PC-9 (cell line): ENCODE measurements at regions not wholly inside any gene's neighbourhood (a gene's known extent, or its start where the extent isn't known, plus 50 kb on each side); places are given as distances from the start of the nearest gene placed in this dataset.

ENCODE experiments used
- BruUV-seq: library from RNA; stranded (reverse); fragments of 400-500 nt; replicated peaks from 2 replicates; lab custom pipeline; 2021; lab: Mats Ljungman, UMichigan
- CTCF ChIA-PET: fragments of 300-600 bp; sonication (Branson Sonifier 250); formaldehyde crosslinking; loops from one replicate; lab custom pipeline; 2022; ENCODE audit warnings: antibody characterized with exemption; lab: Charles Lee
- POLR2A ChIA-PET: fragments of 300-600 bp; sonication (Branson Sonifier 250); formaldehyde crosslinking; loops from one replicate; lab custom pipeline; 2022; ENCODE audit warnings: antibody characterized with exemption; ENCODE audit not compliant: unreplicated experiment; lab: Charles Lee
- DNase-seq, 2 experiments: peaks; one replicate each; pipeline versions ENCODE4 v3.0.0 to v3.0.0-alpha.2; 2015 to 2022; ENCODE audit warnings: mixed read lengths in 1 of 2
- H2AFZ ChIP-seq: fragments of 200-600 bp; sonication (generic); 2 replicates; pipeline ENCODE4 v1.8.1; 2017; ENCODE audit warnings: antibody characterized with exemption
- H3F3A ChIP-seq: fragments of 200-600 bp; sonication (generic); 2 replicates; pipeline ENCODE4 v1.8.1; 2017; ENCODE audit warnings: antibody characterized with exemption, mild to moderate bottlenecking, low read depth; ENCODE audit not compliant: insufficient read depth
- H3K27ac ChIP-seq: fragments of 200-600 bp; sonication (generic); 2 replicates; pipeline ENCODE4 v1.6.1; 2016; ENCODE audit warnings: mixed run types
- H3K27me3 ChIP-seq: fragments of 200-600 bp; sonication (generic); 2 replicates; pipeline ENCODE4 v1.6.1; 2016; ENCODE audit warnings: low read depth, mixed run types; ENCODE audit not compliant: insufficient read depth
- H3K36me3 ChIP-seq: fragments of 200-600 bp; sonication (generic); 2 replicates; pipeline ENCODE4 v1.6.1; 2016; ENCODE audit warnings: low read depth, mixed run types
- H3K4me1 ChIP-seq: fragments of 200-600 bp; sonication (generic); replicated peaks from 2 replicates; pipeline ENCODE4 v1.6.1; 2016; ENCODE audit warnings: mixed run types; ENCODE audit not compliant: insufficient read depth
- H3K4me2 ChIP-seq: fragments of 200-600 bp; sonication (generic); 2 replicates; pipeline ENCODE4 v1.6.1; 2017; ENCODE audit warnings: mixed run types
- H3K4me3 ChIP-seq: fragments of 200-600 bp; sonication (generic); 2 replicates; pipeline ENCODE4 v1.6.1; 2016; ENCODE audit warnings: mixed run types
- H3K79me2 ChIP-seq: fragments of 200-600 bp; sonication (generic); 2 replicates; pipeline ENCODE4 v1.6.1; 2017; ENCODE audit warnings: low read depth, mixed run types
- H3K9me2 ChIP-seq: fragments of 200-600 bp; sonication (generic); 2 replicates; pipeline ENCODE4 v1.8.1; 2017; ENCODE audit warnings: mild to moderate bottlenecking; ENCODE audit not compliant: insufficient read depth
- H3K9me3 ChIP-seq: fragments of 200-600 bp; sonication (generic); 2 replicates; pipeline ENCODE4 v1.8.1; 2016; ENCODE audit warnings: low read depth; ENCODE audit not compliant: insufficient read depth
- H4K20me1 ChIP-seq: fragments of 200-600 bp; sonication (generic); 2 replicates; pipeline ENCODE4 v1.8.1; 2017; ENCODE audit not compliant: insufficient read depth
- CTCF ChIP-seq: fragments of 200-600 bp; sonication (generic); conservative IDR thresholded peaks from 2 replicates; pipeline ENCODE4 v1.6.1; 2017; ENCODE audit warnings: mixed run types, antibody characterized with exemption, mild to moderate bottlenecking, moderate library complexity
- EZH2 ChIP-seq: fragments of 200-600 bp; sonication (generic); IDR thresholded peaks from 2 replicates; pipeline ENCODE4 v1.8.0; 2017; ENCODE audit warnings: antibody characterized with exemption, low read depth
- intact Hi-C: fragments of 100-400 bp; cut with micrococcal nuclease; formaldehyde crosslinking; loops from one replicate; pipeline ENCODE4 v1.10.0; 2022; ENCODE audit not compliant: unreplicated experiment

GRCh38 chr2:14716319-14716718 lies 83.8 kb downstream of the LRATD1 start:
- no peaks in the 10 kb centered on the region for H3F3A ChIP-seq
- intact Hi-C loops = no loop called here
- H3K4me3 ChIP-seq = no peak overlapping the region
- no peaks in the 10 kb centered on the region for H4K20me1 ChIP-seq
- TF ChIP-seq CTCF (no peak), EZH2 (no peak)
- BruUV-seq = no TSS peak
- no peaks in the 10 kb centered on the region for H3K9me3 ChIP-seq
- no peak overlapping the region for H2AFZ ChIP-seq
- H3K36me3 ChIP-seq = no peaks in the 10 kb centered on the region
- no peaks in the 10 kb centered on the region for H3K27me3 ChIP-seq
- H3K4me2 ChIP-seq = no peak overlapping the region
- ChIA-PET POLR2A (no interaction called here), CTCF (no interaction called here)
- no peaks in the 10 kb centered on the region for H3K79me2 ChIP-seq
- no peaks in the 10 kb centered on the region; the same call in 1 of the 2 replicates for H3K9me2 ChIP-seq
- no peak overlapping the region for H3K27ac ChIP-seq
- H3K4me1 ChIP-seq = peaks cover 5% of the 10 kb centered on the region; the same call in 1 of the 2 replicates
- DNase-seq = no peak

GRCh38 chr2:14717131-14717530 lies 84.6 kb downstream of the LRATD1 start:
- Histone ChIP-seq H3K4me3 (no peak overlapping the region), H2AFZ (no peak overlapping the region), H4K20me1 (no peaks in the 10 kb centered on the region), H3K27me3 (no peaks in the 10 kb centered on the region), H3K9me2 (no peaks in the 10 kb centered on the region; the same call in 1 of the 2 replicates), H3K36me3 (no peaks in the 10 kb centered on the region), H3K9me3 (no peaks in the 10 kb centered on the region), H3F3A (no peaks in the 10 kb centered on the region), H3K79me2 (no peaks in the 10 kb centered on the region), H3K27ac (no peak overlapping the region), H3K4me1 (0 out of 2 replicates have a peak, but pooled peaks cover 5% of the 10 kb centered on the region), H3K4me2 (no peak overlapping the region)
- intact Hi-C loops = no loop called here
- no peak for TF ChIP-seq CTCF
- no peak for TF ChIP-seq EZH2
- ChIA-PET POLR2A (no interaction called here), CTCF (no interaction called here)
- no peak for DNase-seq
- no TSS peak for BruUV-seq

GRCh38 chr2:14720319-14720718 lies 87.8 kb downstream of the LRATD1 start:
- H3K9me2 ChIP-seq = no peaks in the 10 kb centered on the region; the same call in 1 of the 2 replicates
- intact Hi-C loops = no loop called here
- H4K20me1 ChIP-seq = no peaks in the 10 kb centered on the region
- H3K36me3 ChIP-seq = no peaks in the 10 kb centered on the region
- no peak overlapping the region for H2AFZ ChIP-seq
- no peak overlapping the region for H3K4me3 ChIP-seq
- no peaks in the 10 kb centered on the region for H3K27me3 ChIP-seq
- no peak overlapping the region for H3K4me2 ChIP-seq
- ChIA-PET POLR2A (no interaction called here), CTCF (no interaction called here)
- no peak for DNase-seq
- no TSS peak for BruUV-seq
- H3K27ac ChIP-seq = no peak overlapping the region
- H3K9me3 ChIP-seq = no peaks in the 10 kb centered on the region
- no peaks in the 10 kb centered on the region for H3K79me2 ChIP-seq
- TF ChIP-seq EZH2 (no peak), CTCF (no peak)
- H3K4me1 ChIP-seq = 0 out of 2 replicates have a peak, but pooled peaks cover 5% of the 10 kb centered on the region
- no peaks in the 10 kb centered on the region for H3F3A ChIP-seq
